Liver (tissue), 8 donors: ENCODE measurements at regions not wholly inside any gene's neighbourhood (a gene's known extent, or its start where the extent isn't known, plus 50 kb on each side); places are given as distances from the start of the nearest gene placed in this dataset.

Source experiments
- DNase-seq: peaks from one replicate; pipeline ENCODE4 v3.0.0-alpha.2; 2017; ENCODE audit warnings: low spot score
- H3K27ac ChIP-seq, 2 donors: one replicate each; pipeline ENCODE4 v1.7.0; 2013; ENCODE audit warnings: inconsistent platforms in 2 of 2, low read length in 2 of 2, control low read depth in 1 of 2, low read depth in 1 of 2, mild to moderate bottlenecking in 1 of 2
- H3K27me3 ChIP-seq, 4 donors: one replicate each; pipeline versions ENCODE4 v1.6.1 to v1.7.0; 2013; ENCODE audit warnings: low read length in 3 of 4, inconsistent platforms in 1 of 4, mild to moderate bottlenecking in 1 of 4, moderate library complexity in 1 of 4; ENCODE audit not compliant: control insufficient read depth in 4 of 4, insufficient read depth in 4 of 4
- H3K36me3 ChIP-seq, 4 donors: one replicate each; pipeline versions ENCODE4 v1.6.1 to v1.7.0; 2013; ENCODE audit warnings: low read length in 3 of 4, mild to moderate bottlenecking in 3 of 4, low read depth in 1 of 4, moderate library complexity in 1 of 4; ENCODE audit not compliant: control insufficient read depth in 4 of 4, insufficient read depth in 3 of 4
- H3K4me1 ChIP-seq, 4 donors: one replicate each; pipeline versions ENCODE4 v1.6.1 to v1.7.0; 2013; ENCODE audit warnings: low read length in 3 of 4, mild to moderate bottlenecking in 3 of 4, moderate library complexity in 1 of 4; ENCODE audit not compliant: control insufficient read depth in 4 of 4, insufficient read depth in 4 of 4
- H3K4me3 ChIP-seq, 3 donors: one replicate each; pipeline versions ENCODE4 v1.6.1 to v1.7.0; 2013; ENCODE audit warnings: low read length in 3 of 3, control low read depth in 1 of 3, low read depth in 1 of 3, mild to moderate bottlenecking in 1 of 3
- H3K9ac ChIP-seq, 2 donors: one replicate each; pipeline ENCODE4 v1.7.0; 2013; ENCODE audit warnings: low read length in 2 of 2, mild to moderate bottlenecking in 2 of 2, moderate library complexity in 2 of 2, control low read depth in 1 of 2, low read depth in 1 of 2
- H3K9me3 ChIP-seq, 4 donors: one replicate each; pipeline versions ENCODE4 v1.6.1 to v1.7.0; 2013; ENCODE audit warnings: low read length in 3 of 4; ENCODE audit not compliant: control insufficient read depth in 4 of 4
- EGR1 ChIP-seq, 2 donors: IDR thresholded peaks; 2 replicates each; pipeline ENCODE4 v1.6.1; 2016 to 2018; ENCODE audit warnings: antibody characterized with exemption in 2 of 2, low read depth in 2 of 2
- FOXA1 ChIP-seq: IDR thresholded peaks from 2 replicates; pipeline ENCODE4 v1.6.1; 2016; ENCODE audit warnings: antibody characterized with exemption
- FOXA2 ChIP-seq: IDR thresholded peaks from 2 replicates; pipeline ENCODE4 v1.6.1; 2016; ENCODE audit warnings: antibody characterized with exemption
- GABPA ChIP-seq, 2 donors: IDR thresholded peaks in 1 of 2; conservative IDR thresholded peaks in 1 of 2; 2 replicates each; pipeline ENCODE4 v1.6.1; 2016; ENCODE audit warnings: antibody characterized with exemption in 2 of 2, mild to moderate bottlenecking in 1 of 2, moderate library complexity in 1 of 2
- HNF4A ChIP-seq, 2 donors: conservative IDR thresholded peaks; 2 replicates each; pipeline ENCODE4 v1.6.1; 2016; ENCODE audit warnings: antibody characterized with exemption in 2 of 2, mild to moderate bottlenecking in 2 of 2
- HNF4G ChIP-seq: IDR thresholded peaks from 2 replicates; pipeline ENCODE4 v1.6.1; 2016; ENCODE audit warnings: antibody characterized with exemption
- JUND ChIP-seq, 2 donors: IDR thresholded peaks; 2 replicates each; pipeline ENCODE4 v1.6.1; 2016; ENCODE audit warnings: antibody characterized with exemption in 2 of 2
- NR2F2 ChIP-seq: IDR thresholded peaks from 2 replicates; pipeline ENCODE4 v1.6.1; 2016; ENCODE audit warnings: antibody characterized with exemption
- RAD21 ChIP-seq, 2 donors: IDR thresholded peaks; 2 replicates each; pipeline ENCODE4 v1.6.1; 2016; ENCODE audit warnings: antibody characterized with exemption in 2 of 2, mild to moderate bottlenecking in 2 of 2
- RXRA ChIP-seq, 2 donors: IDR thresholded peaks; 2 replicates each; pipeline ENCODE4 v1.6.1; 2017 to 2018; ENCODE audit warnings: antibody characterized with exemption in 2 of 2, mild to moderate bottlenecking in 1 of 2
- SP1 ChIP-seq: IDR thresholded peaks from 2 replicates; pipeline ENCODE4 v1.6.1; 2018; ENCODE audit warnings: antibody characterized with exemption, mild to moderate bottlenecking
- TAF1 ChIP-seq: conservative IDR thresholded peaks from 2 replicates; pipeline ENCODE4 v1.6.1; 2016; ENCODE audit warnings: antibody characterized with exemption, mild to moderate bottlenecking
- YY1 ChIP-seq: IDR thresholded peaks from 2 replicates; pipeline ENCODE4 v1.6.1; 2016; ENCODE audit warnings: antibody characterized with exemption, mild to moderate bottlenecking
- WGBS: extraction: QIAGEN DNeasy Blood & Tissue Kit; methylation state at CpG from one replicate; pipeline ENCODE4 v1.1.7; 2013; 5-methylcytosine and 5-hydroxymethylcytosine counted together
- TF ChIP-seq, protein P1 (sequence below): IDR thresholded peaks from 2 replicates; pipeline ENCODE4 v1.6.1; 2016; ENCODE audit warnings: antibody characterized with exemption
- TF ChIP-seq, protein P2 (sequence below): IDR thresholded peaks from 2 replicates; pipeline ENCODE4 v1.6.1; 2016; ENCODE audit warnings: antibody characterized with exemption
- TF ChIP-seq, protein P3 (sequence below): IDR thresholded peaks from 2 replicates; pipeline ENCODE4 v1.6.1; 2016; ENCODE audit warnings: antibody characterized with exemption
- TF ChIP-seq, protein P4 (sequence below): fragments of 150-350 bp; IDR thresholded peaks from 2 replicates; pipeline ENCODE4 v1.5.1; 2017; ENCODE audit warnings: improper control_type of control experiment, low read depth, low read length; ENCODE audit not compliant: missing input control
- TF ChIP-seq, protein P5 (sequence below): IDR thresholded peaks from 2 replicates; pipeline ENCODE4 v1.6.1; 2016; ENCODE audit warnings: antibody characterized with exemption, mild to moderate bottlenecking
- donor health status: healthy.
- donor health status: healthy.
- donor health status: healthy.
- donor health status: healthy.
- donor health status: healthy.

DNA sequence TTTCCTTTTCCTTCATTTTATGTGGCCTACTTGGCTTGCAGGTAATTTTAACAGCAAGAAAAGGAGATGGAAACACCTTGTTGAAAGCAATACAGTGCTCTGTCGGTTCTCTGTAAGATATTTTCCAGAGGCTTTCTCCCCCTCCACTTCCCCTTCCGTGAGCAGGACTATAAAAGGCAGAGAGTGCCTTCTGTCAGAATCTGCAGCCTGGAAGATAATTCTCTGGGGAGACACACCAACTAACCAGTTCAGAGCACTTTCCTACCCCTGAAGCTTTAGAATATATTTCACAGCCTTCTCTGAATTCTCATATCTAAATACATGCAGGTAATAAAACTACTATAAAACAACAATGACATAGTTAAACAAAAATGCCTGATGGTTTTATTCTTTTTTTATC lies 141.1 kb downstream of the IDS start:
- TF ChIP-seq EGR1 (IDR thresholded peaks at IDR 0.05; ENCODE audit: low read depth in 2 of 2) (no peak), JUND (IDR thresholded peaks at IDR 0.05) (no peak), GABPA (IDR thresholded peaks at IDR 0.05 in 1 of 2, conservative IDR thresholded peaks at IDR 0.05 in 1 of 2) (no peak), NR2F2 (no peak), FOXA1 (no peak), HNF4G (no peak), YY1 (no peak), TAF1 (no peak), SP1 (no peak), HNF4A (conservative IDR thresholded peaks at IDR 0.05) (no peak), RXRA (IDR thresholded peaks at IDR 0.05) (no peak), RAD21 (IDR thresholded peaks at IDR 0.05) (no peak), FOXA2 (no peak)
- TF ChIP-seq, protein P1, sequence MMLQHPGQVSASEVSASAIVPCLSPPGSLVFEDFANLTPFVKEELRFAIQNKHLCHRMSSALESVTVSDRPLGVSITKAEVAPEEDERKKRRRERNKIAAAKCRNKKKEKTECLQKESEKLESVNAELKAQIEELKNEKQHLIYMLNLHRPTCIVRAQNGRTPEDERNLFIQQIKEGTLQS, result no peak
- TF ChIP-seq, protein P2, sequence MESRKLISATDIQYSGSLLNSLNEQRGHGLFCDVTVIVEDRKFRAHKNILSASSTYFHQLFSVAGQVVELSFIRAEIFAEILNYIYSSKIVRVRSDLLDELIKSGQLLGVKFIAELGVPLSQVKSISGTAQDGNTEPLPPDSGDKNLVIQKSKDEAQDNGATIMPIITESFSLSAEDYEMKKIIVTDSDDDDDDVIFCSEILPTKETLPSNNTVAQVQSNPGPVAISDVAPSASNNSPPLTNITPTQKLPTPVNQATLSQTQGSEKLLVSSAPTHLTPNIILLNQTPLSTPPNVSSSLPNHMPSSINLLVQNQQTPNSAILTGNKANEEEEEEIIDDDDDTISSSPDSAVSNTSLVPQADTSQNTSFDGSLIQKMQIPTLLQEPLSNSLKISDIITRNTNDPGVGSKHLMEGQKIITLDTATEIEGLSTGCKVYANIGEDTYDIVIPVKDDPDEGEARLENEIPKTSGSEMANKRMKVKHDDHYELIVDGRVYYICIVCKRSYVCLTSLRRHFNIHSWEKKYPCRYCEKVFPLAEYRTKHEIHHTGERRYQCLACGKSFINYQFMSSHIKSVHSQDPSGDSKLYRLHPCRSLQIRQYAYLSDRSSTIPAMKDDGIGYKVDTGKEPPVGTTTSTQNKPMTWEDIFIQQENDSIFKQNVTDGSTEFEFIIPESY, result no peak
- TF ChIP-seq, protein P3, sequence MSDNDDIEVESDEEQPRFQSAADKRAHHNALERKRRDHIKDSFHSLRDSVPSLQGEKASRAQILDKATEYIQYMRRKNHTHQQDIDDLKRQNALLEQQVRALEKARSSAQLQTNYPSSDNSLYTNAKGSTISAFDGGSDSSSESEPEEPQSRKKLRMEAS, result no peak
- TF ChIP-seq, protein P4, sequence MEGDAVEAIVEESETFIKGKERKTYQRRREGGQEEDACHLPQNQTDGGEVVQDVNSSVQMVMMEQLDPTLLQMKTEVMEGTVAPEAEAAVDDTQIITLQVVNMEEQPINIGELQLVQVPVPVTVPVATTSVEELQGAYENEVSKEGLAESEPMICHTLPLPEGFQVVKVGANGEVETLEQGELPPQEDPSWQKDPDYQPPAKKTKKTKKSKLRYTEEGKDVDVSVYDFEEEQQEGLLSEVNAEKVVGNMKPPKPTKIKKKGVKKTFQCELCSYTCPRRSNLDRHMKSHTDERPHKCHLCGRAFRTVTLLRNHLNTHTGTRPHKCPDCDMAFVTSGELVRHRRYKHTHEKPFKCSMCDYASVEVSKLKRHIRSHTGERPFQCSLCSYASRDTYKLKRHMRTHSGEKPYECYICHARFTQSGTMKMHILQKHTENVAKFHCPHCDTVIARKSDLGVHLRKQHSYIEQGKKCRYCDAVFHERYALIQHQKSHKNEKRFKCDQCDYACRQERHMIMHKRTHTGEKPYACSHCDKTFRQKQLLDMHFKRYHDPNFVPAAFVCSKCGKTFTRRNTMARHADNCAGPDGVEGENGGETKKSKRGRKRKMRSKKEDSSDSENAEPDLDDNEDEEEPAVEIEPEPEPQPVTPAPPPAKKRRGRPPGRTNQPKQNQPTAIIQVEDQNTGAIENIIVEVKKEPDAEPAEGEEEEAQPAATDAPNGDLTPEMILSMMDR, result no peak
- TF ChIP-seq, protein P5, sequence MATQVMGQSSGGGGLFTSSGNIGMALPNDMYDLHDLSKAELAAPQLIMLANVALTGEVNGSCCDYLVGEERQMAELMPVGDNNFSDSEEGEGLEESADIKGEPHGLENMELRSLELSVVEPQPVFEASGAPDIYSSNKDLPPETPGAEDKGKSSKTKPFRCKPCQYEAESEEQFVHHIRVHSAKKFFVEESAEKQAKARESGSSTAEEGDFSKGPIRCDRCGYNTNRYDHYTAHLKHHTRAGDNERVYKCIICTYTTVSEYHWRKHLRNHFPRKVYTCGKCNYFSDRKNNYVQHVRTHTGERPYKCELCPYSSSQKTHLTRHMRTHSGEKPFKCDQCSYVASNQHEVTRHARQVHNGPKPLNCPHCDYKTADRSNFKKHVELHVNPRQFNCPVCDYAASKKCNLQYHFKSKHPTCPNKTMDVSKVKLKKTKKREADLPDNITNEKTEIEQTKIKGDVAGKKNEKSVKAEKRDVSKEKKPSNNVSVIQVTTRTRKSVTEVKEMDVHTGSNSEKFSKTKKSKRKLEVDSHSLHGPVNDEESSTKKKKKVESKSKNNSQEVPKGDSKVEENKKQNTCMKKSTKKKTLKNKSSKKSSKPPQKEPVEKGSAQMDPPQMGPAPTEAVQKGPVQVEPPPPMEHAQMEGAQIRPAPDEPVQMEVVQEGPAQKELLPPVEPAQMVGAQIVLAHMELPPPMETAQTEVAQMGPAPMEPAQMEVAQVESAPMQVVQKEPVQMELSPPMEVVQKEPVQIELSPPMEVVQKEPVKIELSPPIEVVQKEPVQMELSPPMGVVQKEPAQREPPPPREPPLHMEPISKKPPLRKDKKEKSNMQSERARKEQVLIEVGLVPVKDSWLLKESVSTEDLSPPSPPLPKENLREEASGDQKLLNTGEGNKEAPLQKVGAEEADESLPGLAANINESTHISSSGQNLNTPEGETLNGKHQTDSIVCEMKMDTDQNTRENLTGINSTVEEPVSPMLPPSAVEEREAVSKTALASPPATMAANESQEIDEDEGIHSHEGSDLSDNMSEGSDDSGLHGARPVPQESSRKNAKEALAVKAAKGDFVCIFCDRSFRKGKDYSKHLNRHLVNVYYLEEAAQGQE, result no peak
- 33% methylated on average over 2 of the region's 2 CpGs for WGBS
- DNase-seq, result no peak

More for the DNA sequence above, 141.1 kb downstream of the IDS start:
- H3K36me3 ChIP-seq, result no peaks in the 10 kb centered on the region
- H3K4me3 ChIP-seq, result no peak overlapping the region
- H3K4me1 ChIP-seq, result no peaks in the 10 kb centered on the region
- no peak overlapping the region for H3K27ac ChIP-seq
- no peaks in the 10 kb centered on the region for H3K27me3 ChIP-seq
- no peaks in the 10 kb centered on the region for H3K9me3 ChIP-seq
- H3K9ac ChIP-seq, result no peak overlapping the region
